ENCODE measurements at regions not wholly inside any gene's neighbourhood (a gene's known extent, or its start where the extent isn't known, plus 50 kb on each side); places are given as distances from the start of the nearest gene placed in this dataset.

GRCh38 chr9:134494273-134494815, 147.3 kb upstream of the COL5A1 start:
- no peaks in the 10 kb centered on the region for H3K4me1 ChIP-seq (ENCODE audit: control insufficient read depth, insufficient read depth, low read length)
- no peaks in the 10 kb centered on the region for H3K9me3 ChIP-seq (ENCODE audit: control insufficient read depth, low read length)
- Mint-ChIP-seq H3K4me3 (no peak overlapping the region), H3K27me3 (ENCODE audit: insufficient read depth) (no peaks in the 10 kb centered on the region), H3K36me3 (ENCODE audit: low read depth) (no peaks in the 10 kb centered on the region), H3K9me3 (no peaks in the 10 kb centered on the region), H3K27ac (no peak overlapping the region), H3K4me1 (no peaks in the 10 kb centered on the region)
- H3K9ac ChIP-seq (ENCODE audit: extremely low read depth, low read length, poor library complexity, severe bottlenecking), result no peak overlapping the region
- no peaks in the 10 kb centered on the region for H3K36me3 ChIP-seq (ENCODE audit: control insufficient read depth, insufficient read depth, low read length)
- no peaks in the 10 kb centered on the region for H3K27me3 ChIP-seq (ENCODE audit: control insufficient read depth, insufficient read depth, low read length, poor library complexity, severe bottlenecking)
- TF ChIP-seq CTCF (conservative IDR thresholded peaks at IDR 0.05), result no peak
- DNase-seq, result no peak
- WGBS, 2 experiments (ENCODE audit: insufficient coverage in 1 of 2, insufficient read length in 1 of 2), result 81 to 93% methylated on average over 3 to 13 of the region's 17 CpGs
- no peak overlapping the region for H3K4me3 ChIP-seq (ENCODE audit: low read length)
- no peak overlapping the region for H3K27ac ChIP-seq (ENCODE audit: low read depth, low read length)

GRCh38 chr9:134494905-134495304, 146.7 kb upstream of the COL5A1 start:
- H3K9me3 ChIP-seq (ENCODE audit: control insufficient read depth, low read length), result no peaks in the 10 kb centered on the region
- no peaks in the 10 kb centered on the region for H3K36me3 ChIP-seq (ENCODE audit: control insufficient read depth, insufficient read depth, low read length)
- no peak for TF ChIP-seq CTCF (conservative IDR thresholded peaks at IDR 0.05)
- no peak for DNase-seq
- no peak overlapping the region for H3K4me3 Mint-ChIP-seq
- H3K4me1 ChIP-seq (ENCODE audit: control insufficient read depth, insufficient read depth, low read length), result no peaks in the 10 kb centered on the region
- no peaks in the 10 kb centered on the region for H3K4me1 Mint-ChIP-seq
- no peak overlapping the region for H3K27ac Mint-ChIP-seq
- H3K4me3 ChIP-seq (ENCODE audit: low read length), result no peak overlapping the region
- WGBS, 2 experiments (ENCODE audit: insufficient coverage in 1 of 2, insufficient read length in 1 of 2), result 92 to 95% methylated on average over 4 to 11 of the region's 11 CpGs
- H3K36me3 Mint-ChIP-seq (ENCODE audit: low read depth), result no peaks in the 10 kb centered on the region
- H3K27me3 Mint-ChIP-seq (ENCODE audit: insufficient read depth), result no peaks in the 10 kb centered on the region
- peaks cover under 1% of the 10 kb centered on the region for H3K27me3 ChIP-seq (ENCODE audit: control insufficient read depth, insufficient read depth, low read length, poor library complexity, severe bottlenecking)
- peaks cover 4% of the 10 kb centered on the region for H3K9me3 Mint-ChIP-seq
- H3K9ac ChIP-seq (ENCODE audit: extremely low read depth, low read length, poor library complexity, severe bottlenecking), result no peak overlapping the region
- H3K27ac ChIP-seq (ENCODE audit: low read depth, low read length), result no peak overlapping the region

- no peak overlapping the region for H3K9ac ChIP-seq (ENCODE audit: extremely low read depth, low read length, poor library complexity, severe bottlenecking)
- no peaks in the 10 kb centered on the region for H3K36me3 Mint-ChIP-seq (ENCODE audit: low read depth)
- peaks cover 3% of the 10 kb centered on the region for H3K9me3 ChIP-seq (ENCODE audit: control insufficient read depth, low read length)
- no peaks in the 10 kb centered on the region for H3K4me1 Mint-ChIP-seq
- H3K27ac ChIP-seq (ENCODE audit: low read depth, low read length), result no peak overlapping the region
- H3K4me3 ChIP-seq (ENCODE audit: low read length), result no peak overlapping the region
- peaks cover 11% of the 10 kb centered on the region for H3K27me3 ChIP-seq (ENCODE audit: control insufficient read depth, insufficient read depth, low read length, poor library complexity, severe bottlenecking)
- no peak overlapping the region for H3K27ac Mint-ChIP-seq
- peaks cover under 1% of the 10 kb centered on the region for H3K27me3 Mint-ChIP-seq (ENCODE audit: insufficient read depth)
- WGBS, 2 experiments (ENCODE audit: insufficient coverage in 1 of 2, insufficient read length in 1 of 2), result 92 to 98% methylated on average over 15 to 17 of the region's 17 CpGs
- no peak for TF ChIP-seq CTCF (conservative IDR thresholded peaks at IDR 0.05)
- H3K9me3 Mint-ChIP-seq, result peaks cover 14% of the 10 kb centered on the region
- no peaks in the 10 kb centered on the region for H3K36me3 ChIP-seq (ENCODE audit: control insufficient read depth, insufficient read depth, low read length)
- DNase-seq, result no peak
- no peak overlapping the region for H3K4me3 Mint-ChIP-seq
- H3K4me1 ChIP-seq (ENCODE audit: control insufficient read depth, insufficient read depth, low read length), result no peaks in the 10 kb centered on the region
Measured at GRCh38 chr9:134495881-134496412, 145.7 kb upstream of the COL5A1 start.

Data from endodermal cell (in vitro differentiated cells).